Bronchial epithelial cell (primary cell): ENCODE measurements at regions not wholly inside any gene's neighbourhood (a gene's known extent, or its start where the extent isn't known, plus 50 kb on each side); places are given as distances from the start of the nearest gene placed in this dataset.

ENCODE experiments used
- DNase-seq: peaks from one replicate; pipeline ENCODE4 v3.0.0-alpha.2; 2010; ENCODE audit warnings: low read depth
- FAIRE-seq: peaks from 2 replicates; lab custom pipeline; 2011; peaks lifted over from hg19 to GRCh38; lab: Jason Lieb, UNC
- H3K27me3 ChIP-seq: 2 replicates; pipeline ENCODE4 v1.5.1; 2011; ENCODE audit warnings: low read length; ENCODE audit not compliant: control insufficient read depth, insufficient read depth
- H3K36me3 ChIP-seq: 2 replicates; pipeline ENCODE4 v1.5.1; 2011; ENCODE audit warnings: low read length; ENCODE audit not compliant: control insufficient read depth, insufficient read depth
- H3K4me3 ChIP-seq: 2 replicates; pipeline ENCODE4 v1.5.1; 2011; ENCODE audit warnings: mild to moderate bottlenecking, low read depth, low read length, control low read depth
- TF ChIP-seq, protein P1 (sequence below): IDR thresholded peaks from 2 replicates; pipeline ENCODE4 v1.5.1; 2011; ENCODE audit warnings: mild to moderate bottlenecking, moderate library complexity, low read length, control low read depth, inconsistent platforms; ENCODE audit not compliant: insufficient read depth, severe bottlenecking

DNA sequence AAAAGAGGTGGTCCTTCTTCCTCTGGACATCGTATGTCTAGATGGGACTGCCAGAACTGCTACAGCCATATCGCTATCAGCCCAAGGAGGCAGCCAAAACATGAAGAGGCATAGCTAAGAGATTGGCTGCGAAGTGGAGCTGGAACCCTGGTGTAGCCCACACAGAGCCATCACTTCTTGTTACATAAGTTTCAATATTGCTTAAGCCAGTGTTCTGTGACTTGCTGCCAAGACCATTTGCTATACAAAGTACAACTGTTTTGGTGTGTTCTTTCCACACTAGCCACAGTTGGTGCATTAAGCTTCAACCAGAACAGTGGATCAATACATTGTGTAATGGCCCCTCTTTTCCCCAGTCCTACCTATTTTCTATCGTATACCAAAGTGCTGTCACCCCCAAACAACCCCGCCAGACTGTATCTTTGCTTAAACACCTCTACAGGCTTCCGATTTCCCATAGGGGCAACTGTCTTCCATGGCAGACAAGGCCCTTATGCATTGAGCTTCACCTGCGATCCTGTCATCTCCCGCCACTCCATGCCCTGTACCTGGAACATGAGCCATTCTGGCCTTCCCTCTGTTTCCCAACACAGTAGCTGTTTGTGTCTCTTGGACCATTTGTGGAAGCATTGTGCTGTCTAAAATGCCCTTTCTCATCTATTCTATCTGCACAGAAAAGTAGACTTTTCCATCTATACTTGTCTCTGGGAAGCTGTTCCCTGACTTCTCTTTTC, 241.8 kb downstream of the TTLL7 start:
- DNase-seq (no peak), FAIRE-seq (no peak)
- H3K4me3 ChIP-seq: no peak overlapping the region
- no peaks in the 10 kb centered on the region for H3K36me3 ChIP-seq
- TF ChIP-seq, protein P1, sequence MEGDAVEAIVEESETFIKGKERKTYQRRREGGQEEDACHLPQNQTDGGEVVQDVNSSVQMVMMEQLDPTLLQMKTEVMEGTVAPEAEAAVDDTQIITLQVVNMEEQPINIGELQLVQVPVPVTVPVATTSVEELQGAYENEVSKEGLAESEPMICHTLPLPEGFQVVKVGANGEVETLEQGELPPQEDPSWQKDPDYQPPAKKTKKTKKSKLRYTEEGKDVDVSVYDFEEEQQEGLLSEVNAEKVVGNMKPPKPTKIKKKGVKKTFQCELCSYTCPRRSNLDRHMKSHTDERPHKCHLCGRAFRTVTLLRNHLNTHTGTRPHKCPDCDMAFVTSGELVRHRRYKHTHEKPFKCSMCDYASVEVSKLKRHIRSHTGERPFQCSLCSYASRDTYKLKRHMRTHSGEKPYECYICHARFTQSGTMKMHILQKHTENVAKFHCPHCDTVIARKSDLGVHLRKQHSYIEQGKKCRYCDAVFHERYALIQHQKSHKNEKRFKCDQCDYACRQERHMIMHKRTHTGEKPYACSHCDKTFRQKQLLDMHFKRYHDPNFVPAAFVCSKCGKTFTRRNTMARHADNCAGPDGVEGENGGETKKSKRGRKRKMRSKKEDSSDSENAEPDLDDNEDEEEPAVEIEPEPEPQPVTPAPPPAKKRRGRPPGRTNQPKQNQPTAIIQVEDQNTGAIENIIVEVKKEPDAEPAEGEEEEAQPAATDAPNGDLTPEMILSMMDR: no peak
- peaks cover 2% of the 10 kb centered on the region for H3K27me3 ChIP-seq

DNA sequence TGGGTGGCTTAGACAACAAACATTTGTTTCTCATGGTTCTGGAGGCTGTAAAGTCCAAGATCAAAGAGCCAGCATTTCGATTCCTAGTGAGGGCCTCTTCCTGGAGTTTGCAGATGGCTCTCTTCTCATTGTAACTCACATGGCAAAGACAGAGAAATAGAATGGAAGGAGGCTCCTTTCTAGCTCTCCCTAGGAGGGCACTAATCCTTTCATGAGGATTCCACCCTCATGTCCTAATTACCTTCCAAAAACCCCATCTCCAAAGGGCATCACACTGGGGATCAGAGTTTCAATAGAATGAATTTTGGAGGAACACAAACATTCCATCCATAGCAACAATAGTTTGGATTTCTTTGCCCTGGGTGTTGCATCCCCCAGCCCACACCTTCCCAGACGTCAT, 247.3 kb downstream of the TTLL7 start:
- Histone ChIP-seq H3K36me3 (no peaks in the 10 kb centered on the region), H3K27me3 (no peaks in the 10 kb centered on the region), H3K4me3 (no peak overlapping the region)
- DNase-seq (no peak), FAIRE-seq (no peak)
- TF ChIP-seq, protein P1: no peak

DNA sequence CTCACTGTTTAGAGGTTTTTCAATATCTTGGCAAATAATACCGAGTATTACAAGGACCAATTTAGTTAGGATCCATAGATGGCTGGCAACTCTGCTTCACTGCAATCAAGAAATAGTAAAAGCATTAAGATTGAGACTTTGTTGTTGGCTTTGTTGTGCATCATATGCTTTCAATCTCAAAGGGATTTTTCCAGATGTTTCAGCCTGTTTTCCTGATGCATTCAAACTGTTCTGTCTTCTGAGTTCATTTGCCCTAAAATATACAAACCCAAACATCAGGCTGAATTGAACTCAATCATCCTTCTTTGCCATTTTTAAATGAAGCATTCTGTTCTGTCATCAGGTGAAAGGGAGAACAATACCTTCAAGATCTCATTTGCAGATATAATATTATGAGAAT, 248.7 kb downstream of the TTLL7 start:
- TF ChIP-seq, protein P1: no peak
- H3K4me3 ChIP-seq: no peak overlapping the region
- DNase-seq (no peak), FAIRE-seq (no peak)
- H3K36me3 ChIP-seq: no peaks in the 10 kb centered on the region
- no peaks in the 10 kb centered on the region for H3K27me3 ChIP-seq

DNA sequence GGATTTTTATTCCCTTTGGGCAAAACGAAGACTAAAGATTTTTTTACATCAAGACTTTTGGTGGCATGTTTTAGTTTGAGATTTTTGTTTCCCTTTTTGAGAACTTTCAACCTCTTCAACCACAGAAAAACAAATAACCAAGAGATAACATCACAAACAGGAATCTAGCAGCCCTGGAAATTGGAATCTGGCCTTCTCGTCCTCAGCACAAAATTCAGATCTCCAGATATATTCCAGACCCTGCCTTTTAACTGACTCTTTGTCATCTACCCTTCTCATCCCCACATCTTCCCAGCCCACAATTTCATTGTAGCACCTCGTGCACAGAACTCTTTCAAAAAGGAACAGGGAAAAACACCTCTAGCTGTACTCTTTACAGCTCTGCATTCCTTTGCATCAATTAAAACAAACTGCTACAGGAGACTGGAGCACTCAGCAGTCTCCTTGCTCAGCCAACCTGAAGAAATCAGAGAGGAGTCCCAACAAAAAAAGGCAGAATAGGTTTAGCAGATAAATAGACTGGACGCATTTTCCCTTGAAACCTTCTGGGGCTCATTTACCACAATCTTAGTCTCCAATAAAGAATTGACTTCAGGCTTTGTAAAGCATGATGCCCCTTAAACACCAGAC, 251.0 kb downstream of the TTLL7 start:
- H3K4me3 ChIP-seq: no peak overlapping the region
- DNase-seq (no peak), FAIRE-seq (no peak)
- no peaks in the 10 kb centered on the region for H3K36me3 ChIP-seq
- H3K27me3 ChIP-seq: no peaks in the 10 kb centered on the region
- TF ChIP-seq, protein P1: no peak

DNA sequence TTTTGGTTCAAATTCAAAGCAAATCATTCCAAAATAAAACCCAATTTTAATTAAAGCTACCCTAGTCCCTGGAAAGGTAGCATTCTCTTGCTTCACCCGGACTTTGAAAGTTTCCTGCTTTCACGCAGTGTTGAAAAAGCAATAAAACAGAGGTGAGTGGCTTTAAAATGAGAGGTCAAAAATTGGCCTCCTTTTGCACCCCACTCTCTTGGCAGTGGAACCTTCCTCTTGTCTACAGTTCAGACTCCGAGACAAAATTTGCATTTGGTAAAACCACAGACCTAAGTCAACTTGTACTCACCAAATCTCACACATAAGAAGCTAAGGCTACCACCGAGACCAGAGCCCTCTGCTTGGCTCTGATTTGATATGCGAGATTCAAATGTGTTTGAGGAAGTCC, 252.7 kb downstream of the TTLL7 start:
- DNase-seq (no peak), FAIRE-seq (no peak)
- H3K27me3 ChIP-seq: no peaks in the 10 kb centered on the region
- no peaks in the 10 kb centered on the region for H3K36me3 ChIP-seq
- TF ChIP-seq, protein P1: no peak
- no peak overlapping the region for H3K4me3 ChIP-seq
